Naive thymus-derived CD8-positive, alpha-beta T cell (primary cell): ENCODE measurements at regions not wholly inside any gene's neighbourhood (a gene's known extent, or its start where the extent isn't known, plus 50 kb on each side); places are given as distances from the start of the nearest gene placed in this dataset.
"Not testable (repeated sequence)": the region's sequence is repeated elsewhere in the genome, so short reads cannot be mapped to it uniquely, and the experiment has no call there.

ENCODE experiments used
- ATAC-seq, 2 donors: fragments of 150-1000 bp; cut with Tn5 transposase in 1 of 2; sonication (Bioruptor Pico), chemical (Tn5 transposase) in 1 of 2; 1 replicate in 1 of 2; 2 replicates in 1 of 2; pipeline ENCODE4 v1.10.0; 2021; ENCODE audit warnings: mild to moderate bottlenecking in 2 of 2, moderate library complexity in 2 of 2
- POLR2A ChIA-PET: fragments of 350-600 bp; sonication (Branson Sonifier 250); formaldehyde crosslinking; loops from one replicate; lab custom pipeline; 2021; ENCODE audit warnings: antibody characterized with exemption; lab: Charles Lee
- DNase-seq, 10 donors: peaks; one replicate each; pipeline versions ENCODE4 v3.0.0 to v3.0.0-alpha.2; 2020 to 2022
- H3K27ac Mint-ChIP-seq, 10 donors: one replicate each; pipeline ENCODE4 v1.8.0; 2020 to 2022; ENCODE audit warnings: mild to moderate bottlenecking in 10 of 10, mixed read lengths in 10 of 10, moderate library complexity in 4 of 10, inconsistent platforms in 1 of 10
- H3K27me3 Mint-ChIP-seq, 5 donors: one replicate each; pipeline ENCODE4 v1.8.0; 2021 to 2022; ENCODE audit warnings: mixed read lengths in 5 of 5
- H3K36me3 Mint-ChIP-seq, 3 donors: one replicate each; pipeline ENCODE4 v1.8.0; 2020 to 2022; ENCODE audit warnings: mixed read lengths in 3 of 3, mild to moderate bottlenecking in 2 of 3, inconsistent platforms in 1 of 3
- H3K4me1 Mint-ChIP-seq, 4 donors: one replicate each; pipeline ENCODE4 v1.8.0; 2021 to 2022; ENCODE audit warnings: mixed read lengths in 4 of 4
- H3K4me3 Mint-ChIP-seq, 10 donors: one replicate each; pipeline ENCODE4 v1.8.0; 2020 to 2022; ENCODE audit warnings: mild to moderate bottlenecking in 10 of 10, mixed read lengths in 10 of 10, moderate library complexity in 6 of 10, inconsistent platforms in 1 of 10
- H3K9me3 Mint-ChIP-seq, 9 donors: one replicate each; pipeline ENCODE4 v1.8.0; 2020 to 2022; ENCODE audit warnings: mixed read lengths in 9 of 9, mild to moderate bottlenecking in 3 of 9, inconsistent platforms in 1 of 9, moderate library complexity in 1 of 9

GRCh38 chr21:10346933-10347615 lies 174.3 kb upstream of the TPTE start:
- H3K4me3 Mint-ChIP-seq, ATAC-seq, POLR2A ChIA-PET, DNase-seq, H3K27ac Mint-ChIP-seq, H3K27me3 Mint-ChIP-seq, H3K4me1 Mint-ChIP-seq: not testable (repeated sequence)
- peaks cover 23 to 70% (median 52%) of the 10 kb centered on the region in 9 donors for H3K9me3 Mint-ChIP-seq
- peaks cover 0 to 28% (median 4%) of the 10 kb centered on the region in 3 donors for H3K36me3 Mint-ChIP-seq

GRCh38 chr21:10347675-10348074 lies 173.7 kb upstream of the TPTE start:
- H3K27me3 Mint-ChIP-seq, ATAC-seq, POLR2A ChIA-PET, H3K27ac Mint-ChIP-seq, H3K4me1 Mint-ChIP-seq, DNase-seq, H3K4me3 Mint-ChIP-seq: not testable (repeated sequence)
- H3K9me3 Mint-ChIP-seq, result peaks cover 23 to 75% (median 58%) of the 10 kb centered on the region in 9 donors
- H3K36me3 Mint-ChIP-seq, result peaks cover 0 to 31% (median 4%) of the 10 kb centered on the region in 3 donors

GRCh38 chr21:10348150-10348549 lies 173.2 kb upstream of the TPTE start:
- H3K27me3 Mint-ChIP-seq, H3K4me3 Mint-ChIP-seq, DNase-seq, POLR2A ChIA-PET, H3K27ac Mint-ChIP-seq, H3K4me1 Mint-ChIP-seq, ATAC-seq: not testable (repeated sequence)
- Mint-ChIP-seq H3K36me3 (peaks cover 0 to 34% (median 4%) of the 10 kb centered on the region in 3 donors), H3K9me3 (peaks cover 26 to 80% (median 63%) of the 10 kb centered on the region in 9 donors)

- POLR2A ChIA-PET, H3K4me1 Mint-ChIP-seq, DNase-seq, H3K4me3 Mint-ChIP-seq, ATAC-seq, H3K27me3 Mint-ChIP-seq, H3K27ac Mint-ChIP-seq: not testable (repeated sequence)
- H3K36me3 Mint-ChIP-seq, result peaks cover 0 to 36% (median 0%) of the 10 kb centered on the region in 3 donors
- peaks cover 30 to 81% (median 48%) of the 10 kb centered on the region in 9 donors for H3K9me3 Mint-ChIP-seq
Observed at GRCh38 chr21:10354851-10355578, 166.4 kb upstream of the TPTE start.

GRCh38 chr21:10359120-10359519 lies 162.3 kb upstream of the TPTE start:
- ATAC-seq, H3K27ac Mint-ChIP-seq, H3K4me3 Mint-ChIP-seq, DNase-seq, POLR2A ChIA-PET, H3K27me3 Mint-ChIP-seq, H3K4me1 Mint-ChIP-seq: not testable (repeated sequence)
- peaks cover 0 to 45% (median 2%) of the 10 kb centered on the region in 3 donors for H3K36me3 Mint-ChIP-seq
- peaks cover 29 to 80% (median 56%) of the 10 kb centered on the region in 9 donors for H3K9me3 Mint-ChIP-seq

- H3K4me1 Mint-ChIP-seq, ATAC-seq, H3K4me3 Mint-ChIP-seq, H3K27me3 Mint-ChIP-seq, H3K27ac Mint-ChIP-seq, POLR2A ChIA-PET, DNase-seq: not testable (repeated sequence)
- peaks cover 27 to 72% (median 50%) of the 10 kb centered on the region in 9 donors for H3K9me3 Mint-ChIP-seq
- peaks cover 0 to 41% (median 2%) of the 10 kb centered on the region in 3 donors for H3K36me3 Mint-ChIP-seq
Observed at GRCh38 chr21:10359911-10360310, 161.5 kb upstream of the TPTE start.

- H3K27ac Mint-ChIP-seq, H3K27me3 Mint-ChIP-seq, DNase-seq, H3K4me3 Mint-ChIP-seq, H3K4me1 Mint-ChIP-seq, POLR2A ChIA-PET: not testable (repeated sequence)
- H3K9me3 Mint-ChIP-seq, result peaks cover 27 to 61% (median 46%) of the 10 kb centered on the region in 9 donors
- peak in 1 of 2 donors; percentile 6 for ATAC-seq
- H3K36me3 Mint-ChIP-seq, result peaks cover 0 to 35% (median 2%) of the 10 kb centered on the region in 3 donors
Observed at GRCh38 chr21:10361214-10361736, 160.1 kb upstream of the TPTE start.

GRCh38 chr21:10362816-10363215 lies 158.6 kb upstream of the TPTE start:
- H3K27me3 Mint-ChIP-seq, DNase-seq, H3K4me1 Mint-ChIP-seq, POLR2A ChIA-PET, H3K27ac Mint-ChIP-seq, H3K4me3 Mint-ChIP-seq, ATAC-seq: not testable (repeated sequence)
- peaks cover 25 to 50% (median 37%) of the 10 kb centered on the region in 9 donors for H3K9me3 Mint-ChIP-seq
- H3K36me3 Mint-ChIP-seq, result peaks cover 0 to 31% (median 2%) of the 10 kb centered on the region in 3 donors

- Mint-ChIP-seq H3K36me3 (peaks cover 0 to 28% (median 2%) of the 10 kb centered on the region in 3 donors), H3K9me3 (peaks cover 23 to 50% (median 34%) of the 10 kb centered on the region in 9 donors)
- H3K4me3 Mint-ChIP-seq, H3K27ac Mint-ChIP-seq, ATAC-seq, H3K27me3 Mint-ChIP-seq, H3K4me1 Mint-ChIP-seq, DNase-seq, POLR2A ChIA-PET: not testable (repeated sequence)
Observed at GRCh38 chr21:10363321-10363720, 158.1 kb upstream of the TPTE start.

- POLR2A ChIA-PET, H3K4me3 Mint-ChIP-seq, DNase-seq, H3K4me1 Mint-ChIP-seq, ATAC-seq, H3K27me3 Mint-ChIP-seq, H3K27ac Mint-ChIP-seq: not testable (repeated sequence)
- H3K36me3 Mint-ChIP-seq, result peaks cover 0 to 16% (median 0%) of the 10 kb centered on the region in 3 donors
- H3K9me3 Mint-ChIP-seq, result peaks cover 11 to 25% (median 19%) of the 10 kb centered on the region in 9 donors
Observed at GRCh38 chr21:10366210-10366609, 155.2 kb upstream of the TPTE start.

- H3K4me3 Mint-ChIP-seq, H3K27ac Mint-ChIP-seq, POLR2A ChIA-PET, H3K27me3 Mint-ChIP-seq, DNase-seq, H3K36me3 Mint-ChIP-seq, H3K4me1 Mint-ChIP-seq: not testable (repeated sequence)
- H3K9me3 Mint-ChIP-seq, result peaks cover 2 to 16% (median 11%) of the 10 kb centered on the region in 9 donors
- peak in 1 of 2 donors; percentile 9 for ATAC-seq
Observed at GRCh38 chr21:10367586-10367985, 153.8 kb upstream of the TPTE start.

DNA sequence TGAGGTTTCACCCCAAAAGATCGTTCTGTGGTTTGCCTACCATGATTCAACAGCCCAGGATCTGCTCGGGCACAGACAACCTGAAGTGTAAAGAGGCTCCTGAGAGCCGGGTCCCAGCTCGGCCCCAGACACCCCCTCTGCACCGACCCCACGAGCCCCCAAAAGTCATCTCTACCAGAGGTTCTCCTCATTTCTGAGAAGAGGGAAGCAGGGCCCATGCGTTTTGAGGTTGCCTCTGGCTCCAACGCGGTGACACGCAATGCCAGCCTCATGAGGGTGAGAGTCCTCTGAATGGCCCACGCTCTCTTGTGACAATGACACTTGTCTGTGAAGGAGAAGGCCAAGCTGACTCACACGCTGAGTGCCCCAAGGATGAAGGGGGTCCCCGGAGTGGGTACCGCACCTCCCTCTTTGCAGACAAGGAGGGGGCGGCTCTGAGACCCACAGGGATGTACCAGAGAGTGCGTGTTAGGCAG lies 153.0 kb upstream of the TPTE start:
- DNase-seq (peak in 2 of 10 donors; percentile 17 to 73), ATAC-seq (peak in 1 of 2 donors; percentile 17)
- H3K27me3 Mint-ChIP-seq, POLR2A ChIA-PET, H3K36me3 Mint-ChIP-seq, H3K27ac Mint-ChIP-seq, H3K4me3 Mint-ChIP-seq, H3K4me1 Mint-ChIP-seq: not testable (repeated sequence)
- peaks cover under 1 to 13% (median 4%) of the 10 kb centered on the region in 9 donors for H3K9me3 Mint-ChIP-seq

GRCh38 chr21:10369289-10369688 lies 152.1 kb upstream of the TPTE start:
- H3K27ac Mint-ChIP-seq, H3K36me3 Mint-ChIP-seq, ATAC-seq, H3K27me3 Mint-ChIP-seq, H3K4me1 Mint-ChIP-seq, POLR2A ChIA-PET, DNase-seq, H3K4me3 Mint-ChIP-seq: not testable (repeated sequence)
- H3K9me3 Mint-ChIP-seq, result peaks cover 0 to 15% (median 3%) of the 10 kb centered on the region in 9 donors
